ENCODE measurements at regions not wholly inside any gene's neighbourhood (a gene's known extent, or its start where the extent isn't known, plus 50 kb on each side); places are given as distances from the start of the nearest gene placed in this dataset.

- no peak for TF ChIP-seq CTCF (IDR thresholded peaks at IDR 0.05)
- no peak for TF ChIP-seq POLR2A (IDR thresholded peaks at IDR 0.05)
- TF ChIP-seq POLR2AphosphoS5 (IDR thresholded peaks at IDR 0.05; ENCODE audit: insufficient read depth in 1 of 2, low read depth in 1 of 2), result no peak
Observed at GRCh38 chr3:145857956-145858355, 303.0 kb downstream of the PLOD2 start.
